ENCODE measurements at regions not wholly inside any gene's neighbourhood (a gene's known extent, or its start where the extent isn't known, plus 50 kb on each side); places are given as distances from the start of the nearest gene placed in this dataset.
"Not testable (repeated sequence)": the region's sequence is repeated elsewhere in the genome, so short reads cannot be mapped to it uniquely, and the experiment has no call there.

DNA sequence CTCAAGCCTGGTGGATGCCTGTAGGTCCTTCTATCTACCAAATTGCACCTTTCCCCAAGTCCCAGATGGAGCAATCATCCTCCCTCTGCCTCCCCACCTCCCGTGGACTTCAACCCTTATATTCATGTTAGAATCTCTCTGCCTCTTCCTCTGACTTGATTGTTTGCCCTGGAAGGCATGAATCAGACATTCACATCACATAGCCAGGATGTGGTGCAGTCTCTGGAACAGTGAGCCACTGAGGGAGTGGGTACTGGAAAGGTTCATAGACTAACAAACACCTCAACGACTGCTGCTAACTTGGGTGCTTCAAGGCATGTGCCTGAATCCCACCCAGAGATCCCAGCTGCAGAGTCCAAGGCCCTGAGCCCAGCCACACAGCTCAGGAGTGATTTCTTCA is 494.0 kb downstream of the TNS3 start:
- peak; percentile 80 for DNase-seq

DNA sequence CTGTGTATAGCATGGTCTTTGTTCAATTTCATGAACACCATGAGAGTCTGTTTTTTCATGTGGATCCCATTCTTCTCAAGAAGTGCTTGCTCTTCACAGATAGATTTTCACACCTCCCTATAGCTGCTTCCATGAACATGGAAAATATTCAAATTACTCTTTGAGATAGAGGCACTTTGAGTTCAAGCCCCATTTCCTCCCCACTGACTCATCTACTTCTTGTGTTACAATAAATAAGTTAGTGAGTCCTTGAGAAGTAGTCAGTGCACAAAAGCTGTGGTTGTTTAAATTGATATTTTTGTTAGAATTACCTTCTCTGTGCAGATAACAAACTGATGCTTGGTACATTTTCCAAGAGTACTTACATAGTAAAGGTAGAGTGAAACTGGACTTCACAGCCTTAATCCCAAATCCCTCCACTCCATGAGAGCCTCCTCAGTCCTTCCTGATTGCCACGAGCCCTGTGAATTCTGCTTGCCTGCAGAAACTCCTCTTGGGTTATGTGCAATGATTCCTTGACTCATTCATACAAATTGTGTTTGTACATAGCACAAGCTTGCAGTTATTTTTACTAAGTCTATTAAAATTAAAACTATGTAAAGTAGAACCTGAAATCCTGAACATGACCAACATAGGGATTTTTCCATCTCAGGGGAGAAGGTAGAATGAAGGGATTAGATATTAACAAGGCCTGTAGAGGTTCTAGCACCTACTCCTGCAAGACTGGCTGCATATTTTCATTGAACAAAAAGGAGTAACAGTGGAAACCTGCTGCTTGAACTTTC is 496.2 kb downstream of the TNS3 start:
- no peak for DNase-seq

GRCh38 chr7:47083476-47084250 is 498.2 kb downstream of the TNS3 start:
- DNase-seq = no peak

GRCh38 chr7:47080816-47081215 is 501.1 kb downstream of the TNS3 start:
- DNase-seq = no peak

DNA sequence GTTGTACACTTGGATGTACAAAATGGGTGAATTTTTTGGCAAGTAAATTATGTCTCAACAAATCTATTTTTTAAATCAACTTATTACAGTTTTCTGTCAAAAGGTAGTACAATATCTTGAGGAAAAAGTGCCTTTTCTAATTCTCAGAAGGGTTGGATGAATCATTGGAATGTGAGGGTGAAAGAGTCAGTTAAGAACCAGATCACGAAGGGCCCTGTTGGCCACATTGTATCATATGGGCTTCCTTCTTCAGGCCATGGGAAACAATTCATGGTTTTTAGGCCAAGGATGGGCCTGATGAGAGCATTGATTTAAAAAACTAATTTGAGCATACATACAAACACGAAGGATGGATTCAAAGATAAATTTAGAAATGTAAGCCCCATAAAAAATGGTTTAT is 503.7 kb downstream of the TNS3 start:
- DNase-seq = no peak

- DNase-seq = no peak
Observed at GRCh38 chr7:47074702-47075153, 507.2 kb downstream of the TNS3 start.

DNA sequence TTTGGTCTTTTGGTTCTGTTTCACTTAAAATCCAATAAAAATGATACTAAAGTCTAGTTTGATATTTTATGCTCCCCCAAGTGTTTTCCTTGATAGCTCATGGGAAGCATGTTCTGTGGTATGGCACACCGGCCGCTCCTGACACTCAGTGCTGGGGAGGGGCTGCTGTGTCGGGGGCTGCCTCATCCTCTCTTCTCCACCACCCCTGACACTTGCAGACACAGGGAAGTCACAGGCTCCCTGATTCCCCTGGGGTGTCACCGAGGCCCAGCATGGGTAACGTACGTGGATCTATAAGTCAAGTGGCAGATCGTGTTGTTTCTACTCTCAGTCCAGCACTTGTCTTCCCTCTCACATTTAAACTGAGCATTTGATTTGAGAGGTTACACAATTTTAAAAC is 508.6 kb downstream of the TNS3 start:
- DNase-seq = no peak

DNA sequence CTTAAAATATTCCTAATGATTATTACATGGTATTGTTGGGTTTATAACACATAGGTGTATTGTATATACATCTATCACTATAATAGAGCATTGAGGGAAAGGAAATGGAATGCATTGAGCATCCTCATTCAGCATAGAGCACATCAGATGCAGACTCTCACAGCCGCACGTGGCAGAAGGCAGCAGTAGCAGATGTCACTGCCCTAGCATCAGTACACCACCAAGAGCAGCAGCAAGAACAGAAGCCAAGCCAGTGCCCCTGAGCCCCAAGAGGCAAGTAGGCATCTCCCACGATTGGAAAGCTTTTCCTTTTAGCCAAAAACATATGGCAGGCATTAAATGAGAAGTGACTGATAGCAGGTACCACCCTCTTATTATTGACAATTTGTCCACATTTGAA is 510.0 kb downstream of the TNS3 start:
- no peak for DNase-seq

- no peak for DNase-seq
Observed at GRCh38 chr7:47069385-47070076, 512.4 kb downstream of the TNS3 start.

GRCh38 chr7:47066976-47067614 is 514.8 kb downstream of the TNS3 start:
- no peak for DNase-seq

DNA sequence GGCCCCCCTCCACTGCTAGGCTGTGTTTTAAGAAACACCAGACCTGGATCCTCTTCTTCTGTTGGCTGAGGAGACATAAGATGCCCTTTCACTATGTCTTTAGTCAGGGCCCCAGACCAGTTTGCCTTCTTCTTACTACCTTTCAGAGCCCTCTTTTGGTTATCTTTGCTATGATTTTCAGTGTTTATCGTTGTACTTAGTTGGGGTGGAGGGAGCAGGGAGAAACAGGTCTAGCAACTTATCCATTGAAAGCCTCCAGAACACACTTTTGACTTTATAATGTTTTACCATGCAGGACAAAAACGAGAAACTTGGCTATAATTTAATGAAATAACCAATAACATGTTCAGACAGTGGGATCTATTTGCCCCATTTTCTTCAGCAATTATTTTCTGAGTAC is 525.2 kb downstream of the TNS3 start:
- DNase-seq = no peak

GRCh38 chr7:47052541-47053208 is 529.2 kb downstream of the TNS3 start:
- not testable (repeated sequence) for DNase-seq

- no peak for DNase-seq
Observed at GRCh38 chr7:47049234-47049774, 532.6 kb downstream of the TNS3 start.

GRCh38 chr7:47047384-47047783 is 534.5 kb downstream of the TNS3 start:
- no peak for DNase-seq

DNA sequence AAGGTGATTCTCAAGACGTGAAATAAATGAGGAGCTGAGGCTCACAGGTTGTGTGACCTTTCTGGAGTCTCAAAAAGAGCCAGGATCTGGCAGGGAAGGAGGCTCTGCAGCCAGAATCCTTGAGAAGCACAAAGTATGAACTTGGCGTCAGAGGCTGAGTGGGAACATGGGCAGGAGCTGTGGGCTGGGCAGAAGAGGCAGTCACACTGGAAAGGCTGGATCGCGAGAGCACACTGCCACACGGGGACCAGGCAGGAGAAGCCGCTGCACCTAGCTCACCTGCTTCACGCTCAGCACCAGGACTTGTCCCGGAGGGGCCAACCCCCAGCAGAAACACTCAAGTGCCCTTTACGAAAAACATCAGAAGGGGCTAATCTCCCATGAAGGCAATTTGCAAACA is 535.0 kb downstream of the TNS3 start:
- DNase-seq = no peak

GRCh38 chr7:47045207-47046051 is 536.5 kb downstream of the TNS3 start:
- DNase-seq = no peak

DNA sequence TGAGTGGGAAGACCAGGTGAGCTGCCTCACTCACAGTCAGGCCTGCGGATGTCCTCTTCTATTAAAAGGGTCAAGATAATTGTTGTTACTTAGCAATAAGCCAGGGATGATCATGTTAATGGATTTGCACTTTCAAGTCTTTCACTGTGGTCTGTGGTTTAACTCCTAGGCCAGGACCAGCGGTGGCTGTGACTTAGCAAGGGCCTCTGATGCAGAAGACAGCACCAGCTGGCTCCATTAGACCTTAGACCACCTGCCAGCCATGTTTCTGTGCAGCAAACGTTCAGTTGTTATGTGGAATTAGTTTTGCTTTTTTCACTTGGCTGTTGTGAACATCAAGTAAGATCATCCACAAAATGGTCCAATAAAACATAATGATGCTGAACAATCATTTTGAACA is 537.3 kb downstream of the TNS3 start:
- no peak for DNase-seq

GRCh38 chr7:47043304-47043703 is 538.6 kb downstream of the TNS3 start:
- no peak for DNase-seq

- DNase-seq = no peak
Observed at GRCh38 chr7:47042669-47043068, 539.2 kb downstream of the TNS3 start.

DNA sequence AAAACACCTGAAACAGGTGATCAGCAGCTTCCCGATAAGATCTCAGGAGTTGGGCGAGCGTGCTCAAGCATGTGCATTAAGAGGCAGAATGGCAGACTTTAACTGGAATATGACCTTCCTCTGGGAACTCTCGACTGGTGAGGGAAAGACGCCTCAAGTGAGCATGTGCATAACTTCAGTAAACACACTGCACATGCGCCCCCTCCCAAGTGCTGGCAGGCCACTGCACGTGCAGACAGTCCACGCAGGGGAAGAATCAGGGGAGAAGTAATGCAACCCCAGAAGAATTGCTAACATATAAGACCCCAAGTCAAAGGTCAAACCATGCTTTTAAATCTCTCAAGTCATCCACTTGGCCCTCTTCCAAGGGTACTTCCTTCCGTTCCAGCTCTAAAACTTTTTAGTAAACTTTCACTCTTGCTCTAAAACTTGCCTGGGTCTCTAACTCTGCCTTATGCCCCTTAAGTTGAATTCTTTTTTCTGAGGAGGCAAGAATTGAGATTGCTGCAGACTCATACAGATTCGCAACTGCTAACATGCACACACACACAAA is 541.0 kb downstream of the TNS3 start:
- no peak for DNase-seq

GRCh38 chr7:47039904-47040303 is 542.0 kb downstream of the TNS3 start:
- no peak for DNase-seq

Data from kidney glomerular epithelial cell (primary cell).